GM18520 (cell line): ENCODE measurements at regions not wholly inside any gene's neighbourhood (a gene's known extent, or its start where the extent isn't known, plus 50 kb on each side); places are given as distances from the start of the nearest gene placed in this dataset.
"Not testable (repeated sequence)": the region's sequence is repeated elsewhere in the genome, so short reads cannot be mapped to it uniquely, and the experiment has no call there.

Source experiments
- ATAC-seq: cut with Tn5 transposase; IDR thresholded peaks from one replicate; pipeline ENCODE4 v1.9.1; 2021; ENCODE audit not compliant: unreplicated experiment

GRCh38 chr6:169918239-169918953, 167.0 kb downstream of the ERMARD start:
- no peak for ATAC-seq

GRCh38 chr6:169917153-169917552, 165.7 kb downstream of the ERMARD start:
- no peak for ATAC-seq

GRCh38 chr6:169915769-169916550, 164.5 kb downstream of the ERMARD start:
- ATAC-seq = no peak

GRCh38 chr6:169913745-169914144, 162.3 kb downstream of the ERMARD start:
- ATAC-seq = not testable (repeated sequence)

GRCh38 chr6:169913096-169913638, 161.7 kb downstream of the ERMARD start:
- ATAC-seq = no peak

GRCh38 chr6:169912266-169913095, 161.1 kb downstream of the ERMARD start:
- no peak for ATAC-seq

GRCh38 chr6:169911264-169912263, 160.1 kb downstream of the ERMARD start:
- no peak for ATAC-seq

- no peak for ATAC-seq
Observed at GRCh38 chr6:169909113-169909512, 157.7 kb downstream of the ERMARD start.

- no peak for ATAC-seq
Observed at GRCh38 chr6:169908403-169908933, 157.0 kb downstream of the ERMARD start.

- no peak for ATAC-seq
Observed at GRCh38 chr6:169907419-169908115, 156.1 kb downstream of the ERMARD start.

GRCh38 chr6:169906688-169907418, 155.4 kb downstream of the ERMARD start:
- ATAC-seq = no peak

GRCh38 chr6:169906004-169906687, 154.7 kb downstream of the ERMARD start:
- ATAC-seq = no peak

- no peak for ATAC-seq
Observed at GRCh38 chr6:169905041-169905807, 153.8 kb downstream of the ERMARD start.

GRCh38 chr6:169904051-169904922, 152.9 kb downstream of the ERMARD start:
- ATAC-seq = no peak

- no peak for ATAC-seq
Observed at GRCh38 chr6:169903122-169903521, 151.7 kb downstream of the ERMARD start.

GRCh38 chr6:169902604-169903003, 151.2 kb downstream of the ERMARD start:
- ATAC-seq = no peak
